GM21723 (cell line): ENCODE measurements at regions not wholly inside any gene's neighbourhood (a gene's known extent, or its start where the extent isn't known, plus 50 kb on each side); places are given as distances from the start of the nearest gene placed in this dataset.
A peak's percentile ranks its signal among the peaks of the same experiment; 100 is the strongest.
"Not testable (repeated sequence)": the region's sequence is repeated elsewhere in the genome, so short reads cannot be mapped to it uniquely, and the experiment has no call there.

Experiments
- ATAC-seq: cut with Tn5 transposase; IDR thresholded peaks from one replicate; pipeline ENCODE4 v1.9.1; 2021; ENCODE audit warnings: mild to moderate bottlenecking, moderate library complexity; ENCODE audit not compliant: unreplicated experiment

DNA sequence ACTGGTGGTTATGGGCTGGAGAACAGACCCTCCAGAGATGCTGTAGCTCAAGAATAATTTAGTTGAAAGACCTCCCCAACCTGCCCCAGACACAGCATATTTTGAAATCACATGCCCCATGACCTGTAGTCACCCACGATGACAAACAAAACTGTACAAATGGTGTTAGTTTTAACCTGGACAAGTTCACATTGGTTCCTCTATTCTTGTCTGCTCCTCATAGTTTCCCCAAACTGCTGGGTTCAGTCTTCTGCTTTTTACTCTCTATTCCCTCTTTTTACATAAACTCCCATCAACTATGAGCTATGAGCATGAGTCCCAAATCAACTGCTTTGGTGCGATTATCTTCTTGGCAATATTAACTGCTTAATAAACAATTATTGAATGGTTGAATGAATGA lies 365.3 kb upstream of the CLINT1 start:
- ATAC-seq = no peak

DNA sequence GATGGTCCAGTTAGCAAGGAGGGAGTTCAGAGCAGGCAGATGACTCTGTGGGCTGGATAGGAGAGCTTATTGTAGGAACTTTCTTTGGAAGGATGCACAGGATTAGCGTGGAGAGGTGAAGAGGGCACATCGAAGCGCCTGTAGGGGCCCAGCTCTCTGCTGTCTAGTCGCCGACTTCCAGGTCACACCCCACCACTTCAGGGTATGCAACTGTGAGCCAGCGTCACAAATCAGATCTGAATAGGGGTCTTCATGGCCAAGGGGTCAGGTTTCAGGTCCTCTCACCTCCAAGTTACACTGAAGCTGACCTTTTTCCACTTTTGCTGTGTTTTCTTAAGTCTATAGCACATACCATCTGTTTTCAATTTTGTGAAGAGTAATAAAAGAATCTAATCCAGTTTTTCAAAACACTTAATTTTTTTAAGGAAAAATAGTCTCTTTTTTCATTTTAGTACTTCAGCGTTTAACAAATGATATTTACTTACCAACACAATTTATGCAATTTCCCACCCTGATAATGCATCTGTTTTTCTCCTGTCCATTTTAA lies 364.2 kb upstream of the CLINT1 start:
- no peak for ATAC-seq

DNA sequence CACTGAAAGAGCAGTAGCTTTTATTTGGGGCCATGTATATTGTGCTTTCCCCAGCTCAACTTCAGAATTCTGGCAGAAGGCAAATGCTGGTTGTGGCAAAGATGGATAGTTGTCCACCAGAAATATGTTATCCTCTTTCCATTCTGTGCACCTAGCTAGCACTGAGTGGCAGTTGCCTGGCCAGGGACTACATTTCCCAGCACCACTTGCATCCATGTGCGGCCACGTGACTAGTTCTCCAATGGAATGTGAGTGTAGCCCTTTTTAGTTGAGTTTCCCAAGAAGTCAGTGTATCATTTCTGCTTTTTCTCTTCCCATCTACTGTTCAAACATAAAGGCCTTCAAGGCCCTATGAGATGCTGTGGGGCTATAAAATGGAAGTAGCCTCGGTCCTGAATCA lies 354.0 kb upstream of the CLINT1 start:
- ATAC-seq = no peak

DNA sequence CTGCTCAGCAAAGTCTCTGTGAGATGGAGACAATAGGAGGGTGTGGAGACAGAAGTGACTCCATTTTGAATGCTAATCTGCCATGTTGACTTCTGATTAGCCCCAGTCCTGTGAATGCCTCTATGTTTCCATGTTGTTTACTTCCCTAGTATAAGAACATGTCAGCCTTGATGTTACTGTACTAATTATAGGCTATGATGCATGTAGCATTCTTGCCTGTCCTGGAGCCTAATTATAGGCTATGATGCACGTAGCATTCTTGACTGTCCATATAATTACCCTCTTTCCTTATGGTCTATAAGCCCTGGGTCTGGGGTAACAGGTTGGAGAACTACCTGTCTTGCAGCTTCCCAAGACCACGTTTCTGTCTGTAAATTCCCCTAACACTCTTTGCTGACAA lies 353.3 kb upstream of the CLINT1 start:
- ATAC-seq = no peak

DNA sequence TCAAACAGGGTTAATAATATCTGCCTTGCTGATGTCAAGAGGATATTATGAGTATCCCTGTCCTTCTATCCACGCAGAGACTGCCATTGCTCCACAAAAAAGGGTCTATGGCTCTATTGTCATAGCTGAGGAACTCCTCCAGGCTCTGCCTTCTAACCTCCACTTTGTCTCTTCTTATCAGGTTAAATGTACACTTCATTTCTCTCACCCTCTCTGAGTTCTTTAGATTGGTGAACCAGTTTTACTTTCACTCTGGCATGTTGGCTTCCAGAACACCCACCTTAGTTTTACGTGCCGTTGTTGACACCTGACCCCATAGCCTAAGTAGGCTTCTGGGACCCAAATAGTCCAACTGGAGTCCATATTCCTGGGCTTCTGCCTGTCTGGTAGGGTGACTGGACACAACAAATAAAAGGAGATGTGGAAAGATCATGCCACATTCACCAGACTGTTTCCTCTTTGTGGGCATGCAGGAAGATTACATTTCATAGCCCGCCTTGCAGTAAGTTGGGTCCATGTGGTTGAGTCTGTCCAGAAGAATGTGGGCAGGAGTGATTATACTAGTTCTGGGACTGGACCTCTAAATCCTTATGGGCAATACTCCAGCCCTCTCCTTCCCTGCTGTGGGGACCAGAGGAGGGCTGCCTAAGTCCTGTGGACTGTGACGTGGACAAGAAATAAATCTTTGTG lies 350.4 kb upstream of the CLINT1 start:
- ATAC-seq = no peak

DNA sequence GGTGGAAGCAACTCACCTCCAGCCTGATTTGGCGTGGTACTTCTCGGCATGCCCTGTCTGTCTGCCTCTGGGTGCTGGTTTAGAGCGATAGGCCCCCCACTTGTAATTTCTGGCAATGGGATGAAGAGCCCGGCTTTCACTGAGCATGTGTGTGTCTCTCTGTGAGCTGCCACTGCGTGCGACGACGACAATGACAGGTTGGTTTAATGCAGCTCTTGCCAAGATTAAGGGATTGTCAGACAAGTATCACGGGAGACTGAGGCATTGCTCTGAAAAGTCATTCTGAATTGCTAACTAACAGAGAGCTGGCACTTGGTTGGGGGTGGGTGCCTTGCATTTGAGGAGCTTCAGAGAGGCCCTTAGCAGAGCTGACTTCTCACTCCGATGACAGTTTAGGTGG lies 348.8 kb upstream of the CLINT1 start:
- ATAC-seq = no peak

DNA sequence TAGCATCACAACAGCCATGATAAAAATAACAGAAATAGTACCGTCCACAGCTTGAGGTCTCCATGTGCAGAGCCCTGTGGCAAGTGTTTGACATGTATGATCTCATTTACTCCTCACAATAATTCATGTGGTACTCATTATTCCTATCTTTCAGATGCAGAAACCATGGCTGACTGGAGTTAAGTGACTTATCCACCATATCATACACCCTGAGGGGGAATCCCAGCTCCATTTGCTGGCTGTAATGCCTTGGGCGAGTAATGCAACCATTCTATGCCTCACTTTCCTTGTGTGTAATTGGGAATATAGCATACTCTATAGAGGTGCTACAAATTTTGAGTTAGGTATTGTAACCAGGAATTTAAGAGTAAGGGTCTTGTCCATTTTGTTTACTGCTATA lies 347.0 kb upstream of the CLINT1 start:
- ATAC-seq = no peak

DNA sequence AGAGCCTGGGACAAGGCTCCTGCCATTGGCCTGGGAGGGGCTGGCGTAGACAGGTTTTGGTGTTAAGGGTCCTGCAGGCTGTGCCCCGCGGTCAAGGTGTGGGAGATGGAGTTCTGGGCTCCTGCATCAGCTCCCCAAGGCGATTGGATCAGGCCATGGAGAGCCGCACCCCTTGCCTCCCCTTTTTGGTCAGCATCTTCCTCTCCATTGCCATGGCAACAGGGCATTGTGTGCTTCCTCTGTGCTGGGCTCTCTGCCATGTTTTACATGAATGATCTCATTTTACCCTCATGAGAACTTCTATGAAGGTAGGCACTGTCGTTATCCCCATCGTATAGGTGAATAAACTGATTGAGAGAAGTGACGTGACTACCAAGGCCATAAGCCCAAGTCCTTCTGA lies 344.3 kb upstream of the CLINT1 start:
- no peak for ATAC-seq

DNA sequence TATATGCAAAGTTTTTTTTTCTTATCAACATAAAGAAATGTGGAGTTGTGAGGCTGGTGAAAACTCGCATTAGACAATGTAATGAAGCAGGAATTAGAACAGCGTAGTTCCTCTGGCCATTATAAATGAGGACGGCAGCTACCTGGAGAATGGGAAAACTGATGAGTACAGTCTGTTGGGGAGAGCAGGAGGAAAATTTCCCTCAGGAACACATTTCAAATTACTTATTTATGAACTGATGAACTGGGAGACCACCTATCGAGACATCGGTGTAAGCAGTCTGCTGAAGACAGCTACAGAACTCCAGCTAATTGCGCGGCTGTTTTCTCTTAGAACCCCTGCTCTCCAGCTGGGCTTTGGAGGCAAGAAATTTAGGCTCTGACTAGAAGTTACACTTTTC lies 343.9 kb upstream of the CLINT1 start:
- ATAC-seq = no peak

DNA sequence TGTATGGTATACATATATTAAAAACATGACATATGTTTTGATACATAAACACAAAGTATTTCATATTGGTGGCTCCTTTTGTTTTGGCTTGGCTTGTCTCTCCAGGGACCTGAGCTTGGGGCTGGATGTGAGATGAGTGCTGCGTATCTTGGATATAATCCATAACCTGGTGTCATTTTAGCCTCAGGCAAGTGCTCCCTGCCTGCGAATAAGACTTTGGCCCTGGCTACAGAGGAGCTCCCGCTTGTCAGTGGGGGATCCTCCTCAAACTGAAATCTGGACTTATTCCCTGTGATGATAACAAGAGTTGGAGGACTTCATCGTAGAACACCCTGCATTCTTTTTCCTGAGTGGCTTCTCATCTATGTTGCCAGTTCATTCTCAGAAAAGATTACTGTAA lies 341.7 kb upstream of the CLINT1 start:
- no peak for ATAC-seq

DNA sequence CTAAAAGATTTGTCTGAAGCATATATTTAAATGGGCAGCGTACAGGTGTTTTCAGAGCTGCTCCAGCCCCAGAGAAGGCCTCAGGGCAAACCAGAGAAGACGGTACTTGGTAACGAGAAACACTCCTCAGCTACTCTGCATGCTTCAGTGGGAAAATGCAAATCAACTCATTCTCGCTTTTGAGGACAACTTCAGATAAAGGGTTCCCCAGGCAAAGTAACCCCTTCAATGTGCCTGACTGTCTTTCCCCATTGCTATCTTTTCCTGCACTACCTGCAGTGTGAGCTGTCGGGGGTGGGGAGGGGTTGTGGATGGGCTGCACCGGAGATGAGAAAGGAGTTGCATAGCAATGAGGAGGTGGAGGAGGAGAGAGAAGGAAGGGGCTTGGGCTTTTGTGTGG lies 339.7 kb upstream of the CLINT1 start:
- ATAC-seq = peak; percentile 94

DNA sequence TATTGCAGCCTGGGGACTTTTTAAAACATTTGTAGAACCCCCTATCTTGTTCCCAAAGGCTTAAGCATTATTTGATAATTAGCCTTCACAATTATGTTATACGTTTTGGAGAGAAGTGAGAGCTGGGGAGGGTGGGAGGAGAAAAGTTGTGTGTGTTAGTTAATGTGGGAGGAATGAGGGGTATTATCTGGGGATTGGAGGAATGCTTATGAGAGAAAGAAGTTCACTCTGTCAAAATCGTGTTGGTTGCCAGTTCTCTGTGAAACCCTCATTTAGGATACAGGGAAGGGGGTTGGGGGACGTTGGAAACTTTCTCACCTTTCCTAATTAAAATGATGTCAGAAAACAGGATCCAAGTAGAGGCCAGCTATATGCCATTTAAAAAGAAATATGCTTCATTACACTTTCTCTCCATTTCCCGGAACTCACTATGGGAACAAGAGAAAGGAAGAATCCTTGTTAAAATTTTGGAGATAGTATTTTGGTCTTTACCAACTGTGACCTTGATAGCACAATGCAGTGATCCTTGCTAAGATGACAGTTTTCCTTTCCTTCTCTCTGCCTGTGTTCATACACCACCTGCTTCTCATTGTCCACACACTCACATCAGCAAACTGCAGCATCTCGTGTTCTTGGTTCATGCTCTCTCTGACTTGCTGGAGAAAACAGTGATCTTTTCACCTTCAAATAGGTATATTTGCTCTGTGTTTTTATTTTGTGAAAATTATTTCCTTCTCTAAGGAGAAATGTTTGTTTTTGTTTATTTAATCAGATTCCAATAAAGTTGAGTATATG lies 336.7 kb upstream of the CLINT1 start:
- no peak for ATAC-seq

DNA sequence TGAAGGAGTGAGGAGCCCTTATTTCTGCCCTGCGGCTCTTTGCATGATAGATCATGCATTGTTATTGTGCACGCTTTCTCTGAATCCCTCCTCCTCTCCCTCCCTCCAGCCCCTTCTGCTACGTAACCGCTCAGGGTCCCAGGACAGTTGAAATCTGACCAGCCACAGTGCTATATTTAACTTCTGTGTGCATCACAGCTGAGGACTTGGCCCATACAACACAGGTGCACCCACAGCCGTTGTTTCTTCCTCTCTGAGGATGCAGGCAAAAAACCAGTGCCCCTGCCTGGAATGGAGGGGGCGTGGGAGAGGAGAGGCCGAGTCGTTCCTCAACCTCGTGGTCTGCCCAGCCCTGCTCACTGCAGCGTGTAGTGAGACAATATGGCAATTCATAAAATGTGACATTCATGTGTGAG lies 335.6 kb upstream of the CLINT1 start:
- ATAC-seq = peak; percentile 52

DNA sequence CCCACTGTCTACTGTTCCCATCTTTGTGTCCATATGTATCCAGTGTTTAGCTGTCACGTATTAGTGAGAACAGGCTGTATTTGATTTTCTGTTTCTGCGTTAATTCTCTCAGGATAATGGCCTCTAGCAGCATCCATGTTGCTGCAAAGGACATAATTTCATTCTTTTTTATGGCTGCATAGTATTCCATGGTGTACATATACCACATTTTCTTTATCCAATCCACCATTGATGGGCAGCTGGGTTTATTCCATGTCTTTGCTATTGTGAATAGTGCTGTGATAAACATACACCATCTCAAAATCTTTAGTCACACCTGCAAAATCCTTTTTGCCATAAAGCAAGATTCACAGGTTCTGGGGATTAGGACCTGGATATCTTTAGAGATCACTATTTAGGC lies 334.4 kb upstream of the CLINT1 start:
- not testable (repeated sequence) for ATAC-seq

DNA sequence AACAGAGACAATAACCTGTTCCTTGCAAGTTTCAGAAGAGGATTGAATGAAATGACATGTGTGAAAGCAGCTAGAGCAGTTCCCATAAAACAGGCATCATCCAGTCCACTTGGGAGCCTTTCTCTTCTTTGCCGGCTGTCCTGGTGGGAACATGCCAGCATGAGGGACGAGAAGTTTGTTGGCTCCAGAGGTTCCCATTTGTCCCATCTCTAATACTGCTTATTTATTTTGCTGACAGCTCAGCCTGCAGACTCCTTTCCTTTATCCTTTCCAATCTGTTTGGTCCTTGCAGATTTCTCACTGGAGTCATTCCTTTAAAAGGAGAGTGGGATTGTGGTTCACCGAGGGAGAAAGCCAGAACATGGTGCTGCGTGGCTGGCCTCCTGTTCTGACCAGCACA lies 321.5 kb upstream of the CLINT1 start:
- ATAC-seq = no peak

DNA sequence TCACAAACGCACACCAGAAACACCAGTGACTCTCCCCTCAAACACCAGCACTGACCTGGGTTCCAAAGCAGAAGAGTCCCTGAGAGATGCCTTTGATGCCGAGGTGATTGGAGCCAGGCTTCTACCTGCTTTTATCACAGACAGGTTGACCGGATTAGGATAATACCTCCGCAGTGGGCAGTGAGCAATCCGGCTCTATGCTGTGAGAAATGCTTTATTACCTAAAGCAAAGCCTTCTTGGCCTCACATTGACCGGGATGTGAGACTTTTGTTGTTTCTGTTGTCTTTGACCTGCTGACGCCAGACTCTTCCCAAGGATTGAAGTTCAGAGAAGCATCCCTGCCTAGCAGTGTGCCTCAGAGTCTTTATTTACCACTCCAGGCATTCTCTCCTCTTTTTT lies 320.3 kb upstream of the CLINT1 start:
- no peak for ATAC-seq

DNA sequence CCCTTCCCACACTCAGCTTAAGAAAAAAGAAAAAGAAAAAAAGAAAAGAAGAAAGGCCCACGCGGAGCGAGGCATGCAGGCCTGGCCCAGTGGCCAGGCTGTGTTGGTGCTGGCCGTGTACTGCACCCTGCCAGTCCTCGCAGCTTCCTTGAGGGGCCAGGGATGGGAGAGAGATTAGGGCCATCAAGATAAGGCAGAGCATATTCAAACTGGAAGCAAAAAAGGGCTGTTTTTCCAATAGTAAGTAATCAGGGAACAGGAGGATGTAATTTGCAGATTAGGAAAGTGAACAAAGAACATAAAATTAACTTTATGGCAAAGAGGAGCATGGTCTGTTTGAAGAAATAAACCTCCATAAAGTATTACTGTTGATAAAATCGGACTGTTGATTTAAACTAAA lies 319.6 kb upstream of the CLINT1 start:
- ATAC-seq = no peak

DNA sequence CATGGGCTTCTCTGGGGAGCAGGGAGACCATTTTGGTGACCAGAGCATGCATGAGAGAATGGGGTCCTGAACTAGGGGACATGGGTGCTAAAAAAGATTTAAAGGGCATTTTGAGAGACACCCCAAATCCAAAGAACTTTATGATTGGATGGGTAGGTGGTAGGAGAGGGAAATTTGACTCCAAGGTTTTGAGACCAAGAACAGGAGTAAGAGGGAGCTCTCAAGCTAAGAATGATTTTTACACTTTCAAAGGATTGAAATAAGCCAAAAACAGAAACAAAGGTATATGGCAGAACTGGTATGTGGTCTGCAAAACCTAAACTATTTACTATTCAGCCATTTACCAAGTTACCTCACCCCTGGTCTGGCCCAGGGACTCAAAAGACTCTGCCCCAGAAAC lies 318.2 kb upstream of the CLINT1 start:
- no peak for ATAC-seq

DNA sequence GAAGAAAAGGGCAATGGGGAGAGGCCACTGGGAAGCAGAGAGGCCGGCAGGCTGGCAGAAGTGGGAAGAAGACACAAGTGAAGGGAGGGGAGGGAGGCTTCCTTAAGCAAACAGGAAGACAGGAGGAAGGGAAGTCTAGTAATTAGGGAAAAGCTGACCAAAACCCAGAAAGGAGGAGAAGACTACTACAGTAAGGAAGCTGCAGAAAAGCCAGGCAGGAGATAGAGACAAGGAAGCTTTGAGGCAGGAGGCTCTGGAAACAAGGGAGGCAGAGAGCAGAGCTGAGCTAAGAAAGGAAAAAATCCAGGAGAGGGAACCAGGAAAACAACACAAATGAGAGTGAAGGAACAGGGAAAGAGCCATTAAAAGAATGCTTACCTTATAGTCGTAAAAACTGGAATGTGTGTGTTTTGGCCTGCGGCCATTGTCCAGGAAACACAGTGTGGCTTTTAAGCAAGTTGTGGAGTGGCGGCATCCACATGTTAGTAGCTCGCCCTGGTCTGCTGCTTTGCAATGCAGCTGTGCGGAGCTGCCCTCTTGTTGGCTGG lies 317.1 kb upstream of the CLINT1 start:
- no peak for ATAC-seq

DNA sequence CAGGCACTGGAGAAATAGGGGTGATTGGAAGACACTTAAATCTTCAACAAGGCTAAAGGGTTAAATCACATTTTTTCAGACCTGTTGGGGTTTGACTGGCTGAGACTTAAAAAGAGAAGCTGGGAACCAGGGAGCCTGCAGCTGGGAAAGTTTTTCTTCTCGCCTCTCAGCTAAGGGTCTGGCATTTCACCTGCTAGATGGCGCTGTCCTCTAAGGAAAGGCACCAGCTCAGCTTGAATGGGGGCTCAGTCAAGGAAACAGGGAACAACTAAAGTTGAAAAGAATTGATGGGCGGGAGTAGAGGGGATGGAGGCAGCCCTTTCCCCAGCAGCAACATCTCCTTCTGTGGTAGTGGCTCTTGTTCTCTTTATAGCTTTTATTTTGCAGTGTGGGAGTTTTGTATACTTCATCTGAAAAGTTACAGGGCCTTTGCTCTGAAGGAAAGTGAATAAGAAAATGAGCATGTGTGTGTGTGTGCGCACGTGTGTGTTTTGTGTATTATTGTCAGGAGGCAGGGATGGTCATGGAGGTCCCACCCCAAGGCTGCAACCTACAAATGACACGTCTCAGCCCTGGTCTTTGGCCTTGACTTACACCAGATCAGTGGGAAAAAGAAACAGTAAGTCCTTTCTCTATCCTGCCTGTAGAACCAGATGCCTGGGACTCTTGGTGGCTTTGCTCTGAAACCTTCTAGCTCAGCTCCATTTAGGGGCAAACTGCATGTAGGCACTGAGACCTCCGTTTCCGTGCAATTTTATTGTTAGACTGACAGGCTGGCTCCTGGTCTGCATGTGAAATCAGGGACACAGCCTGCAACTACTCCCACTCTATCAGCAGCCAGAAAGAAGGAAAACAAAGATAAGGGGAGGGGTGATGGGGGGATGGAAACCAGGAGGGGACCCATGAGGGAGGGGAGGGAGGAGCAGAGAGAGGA lies 316.2 kb upstream of the CLINT1 start:
- ATAC-seq = peak; percentile 72

DNA sequence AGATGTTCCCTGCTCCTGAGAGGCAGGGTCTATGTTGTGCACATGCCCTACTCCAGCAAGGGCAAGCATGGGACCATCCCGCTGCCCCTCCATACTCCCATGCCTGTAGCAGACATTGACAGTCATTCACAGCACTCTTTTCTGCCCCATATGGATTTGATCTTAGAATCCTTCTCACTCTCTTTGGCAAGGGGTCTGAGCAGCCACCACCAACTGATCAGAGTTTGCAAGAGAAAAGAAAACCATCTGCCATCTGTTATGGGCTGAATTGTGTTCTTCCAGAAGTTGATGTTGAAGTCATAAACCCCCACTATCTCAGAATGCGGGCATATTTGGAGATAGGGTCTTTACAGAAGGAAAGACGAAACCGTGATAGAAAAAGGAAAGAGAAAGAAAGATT lies 315.1 kb upstream of the CLINT1 start:
- ATAC-seq = no peak
